M059J (cell line): ENCODE measurements at regions not wholly inside any gene's neighbourhood (a gene's known extent, or its start where the extent isn't known, plus 50 kb on each side); places are given as distances from the start of the nearest gene placed in this dataset.
A peak's percentile ranks its signal among the peaks of the same experiment; 100 is the strongest.
"Not testable (repeated sequence)": the region's sequence is repeated elsewhere in the genome, so short reads cannot be mapped to it uniquely, and the experiment has no call there.

Source experiments
- DNase-seq: peaks from one replicate; pipeline ENCODE4 v3.0.0-alpha.2; 2012; ENCODE audit warnings: low read depth

- peak; percentile 64 for DNase-seq
These were observed 127.9 kb downstream of the EVA1A start for GRCh38 chr2:75432761-75433361.

GRCh38 chr2:75431763-75432162 lies 129.0 kb downstream of the EVA1A start:
- DNase-seq = peak; percentile 27

- DNase-seq = no peak
These were observed 129.5 kb downstream of the EVA1A start for GRCh38 chr2:75431276-75431675.

- not testable (repeated sequence) for DNase-seq
These were observed 130.3 kb downstream of the EVA1A start for GRCh38 chr2:75430449-75430848.

- DNase-seq = no peak
These were observed 131.9 kb downstream of the EVA1A start for GRCh38 chr2:75428646-75429443.

- no peak for DNase-seq
These were observed 132.7 kb downstream of the EVA1A start for GRCh38 chr2:75428060-75428459.

GRCh38 chr2:75424936-75425619 lies 135.7 kb downstream of the EVA1A start:
- DNase-seq = peak; percentile 61

GRCh38 chr2:75421986-75422385 lies 138.8 kb downstream of the EVA1A start:
- no peak for DNase-seq

- DNase-seq = no peak
These were observed 144.1 kb downstream of the EVA1A start for GRCh38 chr2:75416420-75417342.

GRCh38 chr2:75415731-75416130 lies 145.0 kb downstream of the EVA1A start:
- DNase-seq = no peak

- no peak for DNase-seq
These were observed 145.6 kb downstream of the EVA1A start for GRCh38 chr2:75415111-75415626.

GRCh38 chr2:75411574-75411973 lies 149.2 kb downstream of the EVA1A start:
- no peak for DNase-seq

- DNase-seq = no peak
These were observed 150.0 kb downstream of the EVA1A start for GRCh38 chr2:75410702-75411101.

GRCh38 chr2:75408771-75409170 lies 152.0 kb downstream of the EVA1A start:
- DNase-seq = no peak

GRCh38 chr2:75407038-75407530 lies 153.7 kb downstream of the EVA1A start:
- DNase-seq = peak; percentile 3

GRCh38 chr2:75406131-75406581 lies 154.6 kb downstream of the EVA1A start:
- no peak for DNase-seq

- no peak for DNase-seq
These were observed 155.7 kb downstream of the EVA1A start for GRCh38 chr2:75405000-75405399.

- DNase-seq = peak; percentile 55
These were observed 156.7 kb downstream of the EVA1A start for GRCh38 chr2:75403991-75404428.

GRCh38 chr2:75396314-75396713 lies 164.4 kb downstream of the EVA1A start:
- DNase-seq = no peak

GRCh38 chr2:75394764-75395163 lies 166.0 kb downstream of the EVA1A start:
- DNase-seq = peak; percentile 64

- no peak for DNase-seq
These were observed 170.6 kb downstream of the EVA1A start for GRCh38 chr2:75390169-75390568.
